ENCODE measurements at regions not wholly inside any gene's neighbourhood (a gene's known extent, or its start where the extent isn't known, plus 50 kb on each side); places are given as distances from the start of the nearest gene placed in this dataset.

DNA sequence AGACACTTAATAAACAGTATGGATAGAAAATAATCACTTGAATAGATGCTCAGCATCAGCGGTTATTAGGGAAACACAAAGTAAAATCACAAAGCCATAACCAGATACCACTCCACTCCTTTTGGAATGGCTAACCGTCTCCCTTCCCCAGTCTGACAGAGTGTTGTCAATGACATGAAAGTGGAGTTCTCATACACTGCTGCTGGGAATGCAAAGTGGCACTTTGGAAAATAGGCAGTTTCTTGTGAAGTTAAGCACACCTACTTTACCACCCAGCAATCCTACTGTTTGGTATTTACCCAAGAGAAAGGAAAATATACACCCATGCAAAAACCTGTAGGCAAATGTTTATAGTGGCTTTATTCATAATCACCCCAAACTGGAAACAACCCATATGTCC, 81.0 kb upstream of the KLHL25 start:
- Mint-ChIP-seq H3K27me3 (peaks cover 80% of the 10 kb centered on the region), H3K4me1 (peaks cover 6% of the 10 kb centered on the region), H3K4me3 (no peak overlapping the region), H3K9me3 (no peaks in the 10 kb centered on the region), H3K27ac (no peak overlapping the region)
- DNase-seq (no peak), ATAC-seq (no peak)

- ATAC-seq: no peak
- no peaks in the 10 kb centered on the region for H3K9me3 Mint-ChIP-seq
- no peak overlapping the region for H3K4me3 Mint-ChIP-seq
- no peak for DNase-seq
- H3K27ac Mint-ChIP-seq: no peak overlapping the region
- peaks cover 6% of the 10 kb centered on the region for H3K4me1 Mint-ChIP-seq
- H3K27me3 Mint-ChIP-seq: peaks cover 77% of the 10 kb centered on the region
Measured at GRCh38 chr15:85878828-85879225, 84.1 kb upstream of the KLHL25 start.

- no peak overlapping the region for H3K4me3 Mint-ChIP-seq
- H3K9me3 Mint-ChIP-seq: no peaks in the 10 kb centered on the region
- peaks cover 74% of the 10 kb centered on the region for H3K27me3 Mint-ChIP-seq
- peaks cover 6% of the 10 kb centered on the region for H3K4me1 Mint-ChIP-seq
- DNase-seq (no peak), ATAC-seq (no peak)
- no peak overlapping the region for H3K27ac Mint-ChIP-seq
Measured at GRCh38 chr15:85879334-85880163, 84.8 kb upstream of the KLHL25 start.

DNA sequence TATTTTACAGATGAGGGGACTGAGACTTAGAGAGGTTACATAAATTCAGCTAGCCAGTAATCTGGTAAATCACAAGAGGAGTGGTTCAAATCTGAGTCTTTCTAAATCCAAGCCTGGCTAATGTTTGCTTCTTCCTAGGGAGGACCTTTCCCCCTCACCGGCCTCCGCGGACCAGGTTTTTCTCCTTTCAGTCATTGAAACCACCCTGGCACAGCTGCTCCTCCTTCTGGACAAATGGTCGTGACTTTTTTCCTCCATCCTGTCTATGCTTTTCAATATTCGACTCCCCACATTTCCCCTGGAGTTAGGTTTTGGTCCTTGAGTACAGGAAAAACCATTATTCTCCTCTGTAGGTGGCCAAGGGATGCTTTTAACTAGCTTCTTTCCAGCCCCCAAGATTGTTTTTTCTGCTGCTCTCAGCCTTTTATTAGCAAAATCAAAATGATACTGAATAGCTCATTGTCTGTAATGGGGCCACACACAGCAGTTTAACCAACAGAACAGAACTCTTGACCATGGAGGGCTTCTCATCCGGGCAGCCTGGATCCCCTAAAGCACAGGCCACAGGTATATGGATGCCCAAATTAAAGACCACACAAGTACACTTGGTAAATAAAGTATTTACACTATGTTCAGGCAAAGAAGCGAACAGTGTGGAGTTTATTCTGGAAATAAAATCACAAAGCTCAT, 85.9 kb upstream of the KLHL25 start:
- Mint-ChIP-seq H3K9me3 (no peaks in the 10 kb centered on the region), H3K4me1 (peaks cover 6% of the 10 kb centered on the region), H3K4me3 (no peak overlapping the region), H3K27ac (no peak overlapping the region), H3K27me3 (peaks cover 78% of the 10 kb centered on the region)
- DNase-seq: no peak
- ATAC-seq: no peak

DNA sequence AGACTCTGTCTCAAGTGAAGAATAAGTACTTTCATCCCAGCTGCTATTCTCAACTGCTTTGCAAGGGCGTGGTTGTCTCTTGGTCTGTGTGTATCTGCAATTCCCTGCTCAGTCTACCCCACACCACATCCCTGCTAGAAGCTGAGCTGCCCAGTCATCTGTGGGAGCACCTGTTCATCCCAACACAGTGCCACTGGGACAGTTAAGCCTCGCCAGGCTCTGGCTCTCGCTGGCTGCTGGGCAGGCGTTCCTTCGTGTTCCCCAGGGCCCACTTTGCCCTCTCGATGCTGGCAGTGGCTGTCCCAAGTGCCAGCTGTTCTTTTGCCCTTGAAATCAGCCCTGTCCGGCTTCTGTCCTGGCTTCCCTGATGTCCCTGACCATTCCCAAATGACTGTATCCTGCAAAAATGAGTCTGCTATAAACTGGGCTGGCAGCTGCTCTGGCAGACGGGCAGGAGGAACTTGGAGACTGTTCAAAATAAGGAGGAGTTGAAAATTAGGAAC, 91.6 kb upstream of the KLHL25 start:
- Mint-ChIP-seq H3K4me1 (no peaks in the 10 kb centered on the region), H3K27me3 (peaks cover 49% of the 10 kb centered on the region), H3K27ac (peak overlapping the region in 1 of 2 donors; percentile 19), H3K9me3 (no peaks in the 10 kb centered on the region), H3K4me3 (no peak overlapping the region)
- DNase-seq: no peak
- ATAC-seq: no peak

DNA sequence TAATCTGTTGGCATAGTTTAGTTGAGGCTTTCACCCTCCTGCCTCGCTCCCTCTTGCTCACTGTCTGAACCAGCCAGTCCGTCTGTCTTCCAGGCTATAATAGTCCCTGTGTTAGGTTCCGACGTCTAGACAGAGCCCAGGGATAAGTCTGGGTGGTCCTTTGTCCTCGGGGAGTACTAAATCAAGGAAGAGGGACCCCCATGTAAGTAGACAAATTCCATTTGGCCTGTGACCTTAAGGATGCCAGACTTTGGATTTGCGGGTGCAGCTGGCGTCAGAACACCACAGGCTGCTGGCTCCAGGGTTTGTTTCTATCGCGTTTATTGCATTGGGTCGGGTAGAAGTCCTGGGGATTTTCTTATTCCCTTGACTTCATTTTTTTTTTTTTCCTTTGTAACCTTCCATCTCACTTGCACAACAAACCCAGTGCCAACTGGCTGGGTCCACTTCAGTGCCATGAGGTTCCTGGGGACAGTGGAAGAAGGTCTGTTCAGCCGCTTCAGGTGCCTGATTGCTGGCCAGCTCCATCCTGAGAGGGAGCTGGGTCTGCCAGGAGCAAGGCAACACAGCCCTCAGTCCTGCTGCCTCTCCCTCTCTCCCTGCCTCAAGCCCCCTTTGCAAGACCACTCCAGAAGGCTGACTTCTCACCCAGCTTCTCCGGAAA, 95.4 kb upstream of the KLHL25 start:
- ATAC-seq: no peak
- H3K4me3 Mint-ChIP-seq: no peak overlapping the region
- H3K9me3 Mint-ChIP-seq: no peaks in the 10 kb centered on the region
- no peak for DNase-seq
- H3K27me3 Mint-ChIP-seq: peaks cover 52% of the 10 kb centered on the region
- no peak overlapping the region for H3K27ac Mint-ChIP-seq
- H3K4me1 Mint-ChIP-seq: no peaks in the 10 kb centered on the region

DNA sequence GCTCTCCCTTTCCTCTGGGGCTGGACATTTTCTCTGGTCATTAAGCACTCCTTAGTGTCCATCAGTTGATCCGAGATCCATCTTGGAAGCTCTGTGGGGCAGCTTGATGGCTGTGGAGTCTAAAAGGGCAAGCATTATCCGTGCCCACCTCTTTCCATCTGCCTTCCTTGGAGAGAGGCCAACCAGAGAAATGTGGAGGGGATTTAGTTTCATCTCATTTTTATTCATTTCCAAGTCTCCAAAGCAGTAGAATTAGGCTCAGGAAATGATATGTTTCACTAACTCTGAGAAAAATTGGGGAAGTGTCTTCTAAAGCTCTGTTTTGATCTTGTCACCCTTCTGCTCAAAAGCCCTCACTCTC, 95.9 kb upstream of the KLHL25 start:
- Mint-ChIP-seq H3K4me1 (no peaks in the 10 kb centered on the region), H3K4me3 (no peak overlapping the region), H3K27ac (no peak overlapping the region), H3K9me3 (no peaks in the 10 kb centered on the region), H3K27me3 (peaks cover 52% of the 10 kb centered on the region)
- DNase-seq: no peak
- no peak for ATAC-seq

DNA sequence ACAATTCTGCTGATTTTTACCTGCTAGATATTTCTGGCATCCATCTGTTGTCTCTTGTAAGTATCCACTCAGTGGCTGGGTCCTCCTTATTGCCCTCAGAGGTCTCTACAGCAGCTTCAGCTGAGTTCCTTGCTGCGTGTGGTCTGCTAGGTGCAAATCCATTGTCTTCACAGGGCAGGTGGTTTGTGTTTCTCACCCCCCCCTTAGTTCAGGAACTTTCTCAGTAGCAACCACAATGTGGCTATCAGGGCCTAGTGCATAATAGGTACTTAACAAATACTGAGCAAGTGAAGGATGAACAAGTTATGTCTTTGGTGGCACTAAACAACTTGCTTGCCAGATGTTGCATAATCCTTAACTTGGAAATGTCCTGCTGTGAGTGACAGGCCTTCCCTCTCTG, 96.7 kb upstream of the KLHL25 start:
- Mint-ChIP-seq H3K9me3 (peaks cover 0 to 2% of the 10 kb centered on the region in 2 donors), H3K4me1 (no peaks in the 10 kb centered on the region), H3K27ac (no peak overlapping the region), H3K27me3 (peaks cover 56% of the 10 kb centered on the region), H3K4me3 (no peak overlapping the region)
- no peak for ATAC-seq
- no peak for DNase-seq

DNA sequence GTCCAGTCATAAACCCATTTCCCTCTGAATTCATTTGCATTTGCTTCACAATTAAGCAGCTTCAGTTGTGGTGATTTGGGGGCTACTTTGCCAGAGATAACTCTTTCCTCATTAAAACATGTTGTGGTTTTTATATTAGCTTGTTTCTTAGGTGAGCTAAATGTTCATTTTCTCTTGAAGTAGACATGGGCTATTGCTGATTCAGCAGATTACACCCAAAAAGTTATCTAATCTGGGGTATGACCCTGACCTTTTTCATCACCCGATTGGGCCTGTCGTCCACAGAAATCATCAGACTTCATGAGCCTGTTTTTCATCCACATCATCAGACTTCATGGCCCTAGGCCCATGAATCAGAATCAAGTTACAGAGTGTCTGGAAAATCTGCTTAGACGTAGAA, 97.5 kb upstream of the KLHL25 start:
- Mint-ChIP-seq H3K27me3 (peaks cover 59% of the 10 kb centered on the region), H3K9me3 (peaks cover 2 to 10% of the 10 kb centered on the region in 2 donors), H3K4me1 (no peaks in the 10 kb centered on the region), H3K27ac (no peak overlapping the region), H3K4me3 (no peak overlapping the region)
- no peak for DNase-seq
- ATAC-seq: no peak

- no peaks in the 10 kb centered on the region for H3K4me1 Mint-ChIP-seq
- no peak for ATAC-seq
- DNase-seq: no peak
- peak overlapping the region; percentile 7 to 60 for H3K27ac Mint-ChIP-seq
- no peak overlapping the region for H3K4me3 Mint-ChIP-seq
- peaks cover 5 to 14% of the 10 kb centered on the region in 2 donors for H3K9me3 Mint-ChIP-seq
- peaks cover 54% of the 10 kb centered on the region for H3K27me3 Mint-ChIP-seq
Measured at GRCh38 chr15:85897207-85897894, 102.6 kb upstream of the KLHL25 start.

GRCh38 chr15:85897895-85898717, 103.4 kb upstream of the KLHL25 start:
- ATAC-seq (no peak), DNase-seq (no peak)
- no peak overlapping the region for H3K27ac Mint-ChIP-seq
- peaks cover 5 to 14% of the 10 kb centered on the region in 2 donors for H3K9me3 Mint-ChIP-seq
- peaks cover 57% of the 10 kb centered on the region for H3K27me3 Mint-ChIP-seq
- no peaks in the 10 kb centered on the region for H3K4me1 Mint-ChIP-seq
- no peak overlapping the region for H3K4me3 Mint-ChIP-seq

DNA sequence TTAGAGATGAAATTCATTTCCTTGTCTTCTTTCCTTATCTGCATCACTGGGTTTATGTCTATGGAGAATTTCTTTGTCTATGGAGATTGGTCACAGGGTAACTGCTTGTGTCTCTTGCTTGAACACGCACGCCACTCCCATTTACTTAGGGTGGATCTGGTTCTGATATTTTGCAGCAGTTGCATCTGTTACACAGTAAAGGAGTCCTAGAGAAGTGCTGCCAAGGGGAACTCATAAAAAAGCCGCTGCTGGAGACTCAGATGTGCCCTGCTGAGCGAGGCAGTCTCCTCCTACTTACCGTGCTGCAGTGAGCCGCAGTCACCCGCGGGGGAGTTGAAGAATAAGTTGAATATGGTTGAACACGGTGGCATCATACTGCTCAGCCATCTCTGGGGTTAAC, 105.2 kb upstream of the KLHL25 start:
- no peaks in the 10 kb centered on the region for H3K4me1 Mint-ChIP-seq
- no peak overlapping the region for H3K4me3 Mint-ChIP-seq
- no peak overlapping the region for H3K27ac Mint-ChIP-seq
- H3K27me3 Mint-ChIP-seq: peaks cover 58% of the 10 kb centered on the region
- ATAC-seq: no peak
- no peak for DNase-seq
- peaks cover 5 to 14% of the 10 kb centered on the region in 2 donors for H3K9me3 Mint-ChIP-seq

DNA sequence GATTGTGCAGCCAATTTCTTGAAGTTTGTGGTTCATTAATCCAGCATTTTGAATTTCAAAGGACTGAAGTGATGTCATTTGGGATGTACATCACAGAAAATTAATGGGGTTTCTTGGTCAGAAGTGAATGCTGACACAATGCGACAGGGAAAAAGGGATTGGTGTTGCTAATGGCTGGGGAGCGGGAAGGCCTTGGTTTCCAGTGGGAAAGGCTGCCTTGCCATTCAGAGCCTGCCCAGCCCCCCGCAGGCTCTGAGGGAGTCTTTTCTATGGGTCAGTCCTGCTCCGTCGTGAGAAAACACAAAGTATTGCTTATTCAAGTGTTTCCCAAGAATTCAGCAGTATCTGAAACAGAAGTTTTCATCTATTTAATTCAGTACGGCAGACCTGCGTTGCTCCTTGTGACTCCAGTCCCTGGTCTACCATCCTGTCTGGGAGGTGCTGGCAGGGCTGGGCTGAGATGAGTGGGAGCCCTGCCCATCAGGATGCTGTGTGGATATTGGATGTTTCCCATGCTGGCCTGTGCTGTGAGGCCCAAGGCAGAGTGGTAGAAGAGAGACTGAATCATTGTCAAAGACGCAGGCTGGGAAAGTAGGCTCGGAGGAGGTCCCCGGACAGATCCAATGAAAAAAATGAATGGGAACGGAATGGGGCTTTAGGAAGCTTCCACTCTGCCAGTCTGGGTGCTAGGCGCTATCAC, 111.2 kb upstream of the KLHL25 start:
- Mint-ChIP-seq H3K27ac (no peak overlapping the region), H3K9me3 (no peaks in the 10 kb centered on the region), H3K4me3 (no peak overlapping the region), H3K27me3 (peaks cover 34% of the 10 kb centered on the region), H3K4me1 (no peaks in the 10 kb centered on the region)
- no peak for ATAC-seq
- DNase-seq: no peak

DNA sequence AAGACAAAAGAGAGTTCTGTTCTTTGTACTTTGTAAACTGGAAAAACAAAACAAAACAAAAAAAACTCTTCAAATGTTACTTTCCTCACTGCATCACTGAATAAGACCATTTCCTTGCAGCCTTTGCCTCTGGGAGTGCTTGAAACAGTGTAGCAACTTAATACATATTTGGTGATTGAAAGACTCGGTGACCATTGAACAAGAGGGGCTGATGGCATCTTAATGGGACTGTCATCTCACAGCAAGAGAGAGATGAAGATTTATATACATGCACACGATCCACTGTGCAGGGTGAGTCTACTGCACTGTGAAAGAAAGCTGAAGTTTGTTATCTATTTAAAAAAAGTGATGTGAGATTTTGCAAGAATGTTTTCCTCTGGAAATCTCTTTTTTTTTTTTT, 111.9 kb upstream of the KLHL25 start:
- H3K27ac Mint-ChIP-seq: no peak overlapping the region
- H3K27me3 Mint-ChIP-seq: peaks cover 34% of the 10 kb centered on the region
- H3K9me3 Mint-ChIP-seq: no peaks in the 10 kb centered on the region
- DNase-seq (no peak), ATAC-seq (no peak)
- H3K4me1 Mint-ChIP-seq: no peaks in the 10 kb centered on the region
- no peak overlapping the region for H3K4me3 Mint-ChIP-seq
